HepG2 (cell line): ENCODE measurements at regions not wholly inside any gene's neighbourhood (a gene's known extent, or its start where the extent isn't known, plus 50 kb on each side); places are given as distances from the start of the nearest gene placed in this dataset.

Source experiments
- DZIP1 ChIP-seq: sonication (generic); formaldehyde crosslinking; IDR thresholded peaks from 2 replicates; pipeline ENCODE4 v1.5.0; 2020; ENCODE audit warnings: mild to moderate bottlenecking, missing genetic modification reagents
- FOXO1 ChIP-seq: sonication (generic); formaldehyde crosslinking; IDR thresholded peaks from 2 replicates; pipeline ENCODE4 v1.4.0; 2020; ENCODE audit warnings: missing genetic modification reagents
- HHEX ChIP-seq: IDR thresholded peaks from 2 replicates; pipeline ENCODE4 v1.6.1; 2016; ENCODE audit warnings: control low read depth
- HOXA3 ChIP-seq: sonication (generic); formaldehyde crosslinking; IDR thresholded peaks from 2 replicates; pipeline ENCODE4 v1.5.0; 2020; ENCODE audit warnings: missing genetic modification reagents
- IRF1 ChIP-seq: sonication (generic); formaldehyde crosslinking; IDR thresholded peaks from 2 replicates; pipeline ENCODE4 v1.4.0; 2020; ENCODE audit warnings: low read depth, mild to moderate bottlenecking, missing genetic modification reagents
- MAFF ChIP-seq: IDR thresholded peaks from 2 replicates; pipeline ENCODE4 v1.6.1; 2011; ENCODE audit warnings: low read depth, low read length, improper control_type of control experiment
- MBNL3 ChIP-seq: fragments of 250-450 bp; sonication (Bioruptor Pico); conservative IDR thresholded peaks from 2 replicates; pipeline ENCODE4 v1.8.0; 2022; ENCODE audit warnings: mild to moderate bottlenecking, inconsistent platforms
- MYPOP ChIP-seq: sonication (generic); formaldehyde crosslinking; IDR thresholded peaks from 2 replicates; pipeline ENCODE4 v1.8.1; 2023; ENCODE audit warnings: mild to moderate bottlenecking, moderate library complexity, missing genetic modification reagents
- NFIC ChIP-seq: IDR thresholded peaks from 2 replicates; pipeline ENCODE4 v1.6.1; 2012; ENCODE audit warnings: mild to moderate bottlenecking, low read length, inconsistent platforms
- NPAS2 ChIP-seq: sonication (generic); formaldehyde crosslinking; IDR thresholded peaks from 2 replicates; pipeline ENCODE4 v1.8.0; 2022; ENCODE audit warnings: mild to moderate bottlenecking, missing genetic modification reagents, borderline replicate concordance
- PAWR ChIP-seq: sonication (generic); formaldehyde crosslinking; IDR thresholded peaks from 2 replicates; pipeline ENCODE4 v1.4.0; 2020; ENCODE audit warnings: missing genetic modification reagents, mild to moderate bottlenecking, borderline replicate concordance
- RFXANK ChIP-seq: IDR thresholded peaks from 2 replicates; pipeline ENCODE4 v1.6.1; 2016
- SALL2 ChIP-seq: sonication (generic); formaldehyde crosslinking; IDR thresholded peaks from 2 replicates; pipeline ENCODE4 v1.8.1; 2023; ENCODE audit warnings: mild to moderate bottlenecking, missing genetic modification reagents, inconsistent platforms
- SAP130 ChIP-seq: IDR thresholded peaks from 2 replicates; pipeline ENCODE4 v1.6.1; 2016; ENCODE audit warnings: low read depth
- SNAI1 ChIP-seq: sonication (generic); formaldehyde crosslinking; IDR thresholded peaks from 2 replicates; pipeline ENCODE4 v1.5.0; 2020; ENCODE audit warnings: mild to moderate bottlenecking, missing genetic modification reagents, borderline replicate concordance
- ZBTB20 ChIP-seq: sonication (generic); formaldehyde crosslinking; IDR thresholded peaks from 2 replicates; pipeline ENCODE4 v1.8.1; 2023; ENCODE audit warnings: missing genetic modification reagents, low read depth, mild to moderate bottlenecking, borderline replicate concordance
- ZBTB3 ChIP-seq: sonication (generic); formaldehyde crosslinking; IDR thresholded peaks from 2 replicates; pipeline ENCODE4 v1.4.0; 2020; ENCODE audit warnings: low read depth, mild to moderate bottlenecking, moderate library complexity, missing genetic modification reagents, borderline replicate concordance
- ZMYM4 ChIP-seq: sonication (generic); formaldehyde crosslinking; IDR thresholded peaks from 2 replicates; pipeline ENCODE4 v1.8.1; 2023; ENCODE audit warnings: mild to moderate bottlenecking, missing genetic modification reagents
- ZNF180 ChIP-seq: sonication (generic); formaldehyde crosslinking; IDR thresholded peaks from 2 replicates; pipeline ENCODE4 v1.4.0; 2020; ENCODE audit warnings: low read depth, missing genetic modification reagents, borderline replicate concordance
- ZNF232 ChIP-seq: sonication (generic); formaldehyde crosslinking; IDR thresholded peaks from 2 replicates; pipeline ENCODE4 v1.4.0; 2020; ENCODE audit warnings: missing genetic modification reagents, borderline replicate concordance
- ZNF354B ChIP-seq: sonication (generic); formaldehyde crosslinking; IDR thresholded peaks from 2 replicates; pipeline ENCODE4 v1.8.0; 2022; ENCODE audit warnings: mild to moderate bottlenecking, missing genetic modification reagents
- ZNF639 ChIP-seq: conservative IDR thresholded peaks from 2 replicates; pipeline ENCODE4 v1.6.1; 2018; ENCODE audit warnings: missing genetic modification reagents
- ZNF710 ChIP-seq: sonication (generic); formaldehyde crosslinking; IDR thresholded peaks from 2 replicates; pipeline ENCODE4 v1.5.0; 2020; ENCODE audit warnings: mild to moderate bottlenecking, missing genetic modification reagents, borderline replicate concordance
- ZNF761 ChIP-seq: sonication (generic); formaldehyde crosslinking; conservative IDR thresholded peaks from 2 replicates; pipeline ENCODE4 v1.4.0; 2020; ENCODE audit warnings: mild to moderate bottlenecking, missing genetic modification reagents
- ZNF891 ChIP-seq: sonication (generic); formaldehyde crosslinking; IDR thresholded peaks from 2 replicates; pipeline ENCODE4 v1.5.0; 2020; ENCODE audit warnings: mild to moderate bottlenecking, missing genetic modification reagents
- ZSCAN25 ChIP-seq: sonication (generic); formaldehyde crosslinking; IDR thresholded peaks from 2 replicates; pipeline ENCODE4 v1.8.0; 2022; ENCODE audit warnings: mild to moderate bottlenecking, missing genetic modification reagents

- TF ChIP-seq DZIP1 = no peak
- no peak for TF ChIP-seq FOXO1 (CRISPR knock-in tag)
- no peak for TF ChIP-seq MAFF
- no peak for TF ChIP-seq ZNF710
- no peak for TF ChIP-seq ZNF354B (CRISPR knock-in tag)
- no peak for TF ChIP-seq ZNF639 (CRISPR knock-in tag)
- peak; percentile 21; the same call in 1 of the 2 replicates for TF ChIP-seq HOXA3
- TF ChIP-seq ZBTB3 (CRISPR knock-in tag) = no peak
- no peak for TF ChIP-seq NFIC
- TF ChIP-seq HHEX (CRISPR knock-in tag) = no peak
- TF ChIP-seq PAWR (CRISPR knock-in tag) = no peak
- no peak for TF ChIP-seq ZBTB20 (CRISPR knock-in tag)
- no peak for TF ChIP-seq ZNF180
- no peak for TF ChIP-seq ZSCAN25 (CRISPR knock-in tag)
- TF ChIP-seq IRF1 (CRISPR knock-in tag) = no peak
- TF ChIP-seq ZNF761 (CRISPR knock-in tag) = no peak
- TF ChIP-seq ZNF232 = no peak
- TF ChIP-seq SNAI1 (CRISPR knock-in tag) = no peak
- 0 out of 2 replicates have a peak, but pooled peaks have one; percentile 23 for TF ChIP-seq SAP130 (CRISPR knock-in tag)
- TF ChIP-seq RFXANK (CRISPR knock-in tag) = no peak
- no peak for TF ChIP-seq SALL2 (CRISPR knock-in tag)
- no peak for TF ChIP-seq ZNF891
- no peak for TF ChIP-seq MYPOP (CRISPR knock-in tag)
- TF ChIP-seq NPAS2 (CRISPR knock-in tag) = no peak
- no peak for TF ChIP-seq MBNL3
- TF ChIP-seq ZMYM4 (CRISPR knock-in tag) = peak; percentile 72; the same call in 1 of the 2 replicates
Observed at GRCh38 chr9:106400950-106401349, 462.0 kb upstream of the ZNF462 start (continued).
